Kidney glomerular epithelial cell (primary cell): ENCODE measurements at regions not wholly inside any gene's neighbourhood (a gene's known extent, or its start where the extent isn't known, plus 50 kb on each side); places are given as distances from the start of the nearest gene placed in this dataset.
"Not testable (repeated sequence)": the region's sequence is repeated elsewhere in the genome, so short reads cannot be mapped to it uniquely, and the experiment has no call there.

Experiments
- DNase-seq: peaks from one replicate; lab custom pipeline; 2025; lab: John Stamatoyannopoulos, UW

GRCh38 chr7:27032839-27033238, 63.0 kb downstream of the HOXA1 start:
- DNase-seq = peak; percentile 15

- DNase-seq = peak; percentile 54
These were observed 64.3 kb downstream of the HOXA1 start for GRCh38 chr7:27031289-27032172.

- no peak for DNase-seq
These were observed 65.3 kb downstream of the HOXA1 start for GRCh38 chr7:27030393-27031050.

- DNase-seq = no peak
These were observed 70.5 kb downstream of the HOXA1 start for GRCh38 chr7:27025270-27025669.

- DNase-seq = no peak
These were observed 85.7 kb downstream of the HOXA1 start for GRCh38 chr7:27010068-27010467.

- no peak for DNase-seq
These were observed 95.3 kb downstream of the HOXA1 start for GRCh38 chr7:27000496-27000895.

GRCh38 chr7:26998284-26998683, 97.5 kb downstream of the HOXA1 start:
- DNase-seq = not testable (repeated sequence)

GRCh38 chr7:26995666-26996065, 100.1 kb downstream of the HOXA1 start:
- no peak for DNase-seq

- DNase-seq = no peak
These were observed 101.7 kb downstream of the HOXA1 start for GRCh38 chr7:26993816-26994810.

- DNase-seq = no peak
These were observed 103.1 kb downstream of the HOXA1 start for GRCh38 chr7:26992670-26993069.

- DNase-seq = no peak
These were observed 104.0 kb downstream of the HOXA1 start for GRCh38 chr7:26991796-26992195.

GRCh38 chr7:26989897-26990670, 105.7 kb downstream of the HOXA1 start:
- no peak for DNase-seq

- no peak for DNase-seq
These were observed 106.9 kb downstream of the HOXA1 start for GRCh38 chr7:26988836-26989374.

GRCh38 chr7:26987338-26987737, 108.5 kb downstream of the HOXA1 start:
- DNase-seq = no peak

GRCh38 chr7:26978146-26978545, 113.8 kb upstream of the SKAP2 start:
- no peak for DNase-seq

GRCh38 chr7:26976840-26977239, 112.5 kb upstream of the SKAP2 start:
- DNase-seq = no peak

GRCh38 chr7:26971924-26972323, 107.5 kb upstream of the SKAP2 start:
- DNase-seq = not testable (repeated sequence)

GRCh38 chr7:26965724-26966123, 101.3 kb upstream of the SKAP2 start:
- no peak for DNase-seq

- no peak for DNase-seq
These were observed 99.9 kb upstream of the SKAP2 start for GRCh38 chr7:26964156-26964808.

- DNase-seq = no peak
These were observed 94.9 kb upstream of the SKAP2 start for GRCh38 chr7:26959290-26959689.

GRCh38 chr7:26958834-26959233, 94.4 kb upstream of the SKAP2 start:
- DNase-seq = peak; percentile 25
